ENCODE measurements at regions not wholly inside any gene's neighbourhood (a gene's known extent, or its start where the extent isn't known, plus 50 kb on each side); places are given as distances from the start of the nearest gene placed in this dataset.

- no peaks in the 10 kb centered on the region for H3K9me1 ChIP-seq (replicated peaks; ENCODE audit: control insufficient read depth, extremely low read depth, insufficient read depth, low read length)
- TF ChIP-seq POLR2AphosphoS5 (IDR thresholded peaks at IDR 0.05; ENCODE audit: insufficient read depth, low read depth, low read length) (no peak), EZH2 (IDR thresholded peaks at IDR 0.05; ENCODE audit: borderline replicate concordance, low read depth, low read length, severe bottlenecking) (no peak), POLR2A (IDR thresholded peaks at IDR 0.05; ENCODE audit: low read depth, low read length) (no peak), CTCF (IDR thresholded peaks at IDR 0.05; ENCODE audit: extremely low read depth in 1 of 2, insufficient read depth in 1 of 2, low read depth in 1 of 2, low read length in 2 of 2) (no peak), MAX (IDR thresholded peaks at IDR 0.05; ENCODE audit: insufficient read depth, insufficient read length) (no peak), MYC (IDR thresholded peaks at IDR 0.05; ENCODE audit: low read depth, low read length) (no peak), FOS (IDR thresholded peaks at IDR 0.05; ENCODE audit: borderline replicate concordance, insufficient read depth, low read length) (no peak), GATA2 (IDR thresholded peaks at IDR 0.05; ENCODE audit: insufficient read depth, insufficient read length, low read depth, low read length) (no peak), JUN (IDR thresholded peaks at IDR 0.05; ENCODE audit: borderline replicate concordance, insufficient read depth, insufficient read length, low read depth) (no peak)
- H3K9me3 ChIP-seq (replicated peaks; ENCODE audit: control insufficient read depth, insufficient read depth, low read length) = no peaks in the 10 kb centered on the region
- H3K27ac ChIP-seq (ENCODE audit: insufficient read depth, low read depth, low read length) = no peak overlapping the region
- BruUV-seq (replicated peaks) = no TSS peak
- no peak overlapping the region for H2AFZ ChIP-seq (ENCODE audit: low read depth, low read length)
- H4K20me1 ChIP-seq (replicated peaks; ENCODE audit: control insufficient read depth, extremely low read depth, insufficient read depth, low read length) = no peaks in the 10 kb centered on the region
- H3K4me3 ChIP-seq (replicated peaks in 1 of 3; ENCODE audit: insufficient read depth in 1 of 3, low read depth in 1 of 3, low read length in 3 of 3) = no peak overlapping the region
- H3K36me3 ChIP-seq (ENCODE audit: control insufficient read depth in 2 of 2, extremely low read depth in 1 of 2, insufficient read depth in 2 of 2, low read length in 2 of 2) = no peaks in the 10 kb centered on the region
- ChIA-PET CTCF (interaction anchor here (0.6 kb wide), 1 partner anchor 14 kb away, joined by 3 read pairs; no protein-coding TSS in a partner anchor), POLR2A (no interaction called here)
- H3K9ac ChIP-seq (replicated peaks; ENCODE audit: extremely low read depth, insufficient read depth, low read length) = no peak overlapping the region
- DNase-seq (ENCODE audit: low read depth, low spot score) (no peak), FAIRE-seq (no peak)
- H3K27me3 ChIP-seq (ENCODE audit: control insufficient read depth in 2 of 2, insufficient read depth in 2 of 2, low read length in 2 of 2) = no peaks in the 10 kb centered on the region
- dilution Hi-C loops (cut with MboI; ENCODE audit: extremely low pct_ligation_motif_present, low sequenced_read_pairs) = no loop called here
- H3K4me2 ChIP-seq (ENCODE audit: insufficient read depth, low read length) = no peak overlapping the region
- no peaks in the 10 kb centered on the region for H3K4me1 ChIP-seq (ENCODE audit: control insufficient read depth, extremely low read depth, insufficient read depth, low read length)
- intact Hi-C loops (cut with micrococcal nuclease) = no loop called here
- no peaks in the 10 kb centered on the region for H3K79me2 ChIP-seq (ENCODE audit: control insufficient read depth, insufficient read depth, low read length)
Measured at GRCh38 chr13:64369121-64369520, 2861.0 kb downstream of the PCDH9 start.

Data from endothelial cell of umbilical vein (primary cell).